Activated CD8-positive, alpha-beta memory T cell treated with anti-CD3 and anti-CD28 coated beads, Interleukin-2, amount 10 ng/mL, durations not matched to agents 7 days and 5 days (primary cell): ENCODE measurements at regions not wholly inside any gene's neighbourhood (a gene's known extent, or its start where the extent isn't known, plus 50 kb on each side); places are given as distances from the start of the nearest gene placed in this dataset.

Experiments
- ATAC-seq: fragments of 150-1000 bp; cut with Tn5 transposase; one replicate; pipeline ENCODE4 v1.10.0; 2021; ENCODE audit warnings: moderate library complexity
- CTCF ChIA-PET: fragments of 350-600 bp; sonication (Branson Sonifier 250); formaldehyde crosslinking; loops from one replicate; lab custom pipeline; 2021; ENCODE audit warnings: antibody characterized with exemption; lab: Charles Lee
- DNase-seq: peaks from one replicate; pipeline ENCODE4 v3.0.0-alpha.2; 2020
- H3K27ac Mint-ChIP-seq: one replicate; pipeline ENCODE4 v1.8.0; 2021; ENCODE audit warnings: mild to moderate bottlenecking, mixed read lengths
- H3K27me3 Mint-ChIP-seq: one replicate; pipeline ENCODE4 v1.8.0; 2021; ENCODE audit warnings: mixed read lengths
- H3K36me3 Mint-ChIP-seq: one replicate; pipeline ENCODE4 v1.8.0; 2021; ENCODE audit warnings: mild to moderate bottlenecking, mixed read lengths
- H3K4me1 Mint-ChIP-seq: one replicate; pipeline ENCODE4 v1.8.0; 2021; ENCODE audit warnings: mixed read lengths
- H3K4me3 Mint-ChIP-seq: one replicate; pipeline ENCODE4 v1.8.0; 2021; ENCODE audit warnings: mild to moderate bottlenecking, moderate library complexity, mixed read lengths
- H3K9me3 Mint-ChIP-seq: one replicate; pipeline ENCODE4 v1.8.0; 2022; ENCODE audit warnings: low read depth, mixed read lengths

DNA sequence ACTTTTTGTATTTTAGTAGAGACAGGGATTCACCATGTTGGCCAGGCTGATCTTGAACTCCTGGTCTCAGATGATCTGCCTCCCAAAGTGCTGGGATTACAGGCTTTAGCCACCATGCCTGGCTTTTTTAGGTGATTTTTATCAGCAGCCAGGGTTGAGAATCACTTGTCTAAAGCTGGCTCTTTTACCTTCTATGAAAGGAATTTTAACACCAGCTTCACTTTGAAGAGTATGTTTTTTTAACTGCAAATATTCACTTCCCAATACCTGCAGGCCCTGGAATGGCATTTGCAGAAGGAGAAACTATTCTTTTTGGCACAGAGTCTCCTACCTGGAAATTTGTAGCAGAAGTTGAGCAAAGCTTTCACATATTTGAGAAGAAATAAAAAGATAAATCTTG lies 63.6 kb upstream of the NAA20 start:
- Mint-ChIP-seq H3K9me3 (no peaks in the 10 kb centered on the region), H3K27me3 (peaks cover 4% of the 10 kb centered on the region), H3K27ac (no peak overlapping the region), H3K36me3 (no peaks in the 10 kb centered on the region), H3K4me1 (peaks cover 6% of the 10 kb centered on the region), H3K4me3 (no peak overlapping the region)
- no peak for ATAC-seq
- no peak for DNase-seq
- CTCF ChIA-PET, result no interaction called here

DNA sequence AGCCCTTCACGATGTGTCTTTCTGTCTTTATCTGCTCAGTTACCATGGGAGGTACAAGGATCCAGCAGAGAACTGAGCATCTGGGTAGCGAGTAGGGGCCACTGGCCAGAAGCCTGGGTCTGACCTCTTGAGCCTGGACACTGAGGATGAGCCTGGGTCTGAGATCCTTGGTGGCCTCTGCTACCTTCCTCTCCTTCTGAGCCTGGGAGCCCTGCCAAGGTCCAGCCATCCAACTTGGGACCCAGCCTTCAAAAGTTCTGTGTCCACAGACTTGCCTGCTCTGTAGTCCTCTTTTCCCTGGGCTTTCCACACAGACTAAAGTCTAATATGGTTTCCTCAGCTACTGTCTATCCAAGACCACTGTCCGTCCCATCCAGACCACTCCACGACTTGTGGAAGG lies 60.2 kb upstream of the NAA20 start:
- ATAC-seq, result no peak
- CTCF ChIA-PET, result no interaction called here

DNA sequence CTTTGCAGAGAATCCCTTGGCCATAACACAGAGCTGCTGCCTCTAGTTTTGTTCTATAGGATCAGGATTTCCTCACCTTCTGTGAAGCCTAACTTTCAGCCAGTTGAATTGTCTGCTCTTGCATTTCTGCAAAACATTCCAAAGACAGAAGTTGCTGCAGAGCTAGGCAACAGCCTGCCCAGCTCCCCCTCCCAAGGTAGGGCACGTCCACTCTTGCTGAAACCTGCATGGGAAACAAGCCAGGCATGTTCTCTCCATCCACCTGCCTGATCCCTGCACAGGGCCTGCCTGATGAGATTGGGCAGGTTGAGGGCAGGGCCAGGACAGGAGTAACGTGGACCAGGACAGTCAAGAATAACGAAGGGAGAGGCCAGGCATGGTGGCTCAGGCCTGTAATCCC lies 58.9 kb upstream of the NAA20 start:
- ATAC-seq (no peak), DNase-seq (no peak)
- no peak overlapping the region for H3K27ac Mint-ChIP-seq
- CTCF ChIA-PET, result no interaction called here
- H3K4me1 Mint-ChIP-seq, result no peaks in the 10 kb centered on the region
- H3K36me3 Mint-ChIP-seq, result no peaks in the 10 kb centered on the region
- H3K9me3 Mint-ChIP-seq, result no peaks in the 10 kb centered on the region
- H3K27me3 Mint-ChIP-seq, result no peaks in the 10 kb centered on the region
- H3K4me3 Mint-ChIP-seq, result no peak overlapping the region

More for the DNA sequence above, 60.2 kb upstream of the NAA20 start:
- no peaks in the 10 kb centered on the region for H3K27me3 Mint-ChIP-seq
- DNase-seq, result no peak
- H3K9me3 Mint-ChIP-seq, result no peaks in the 10 kb centered on the region
- no peak overlapping the region for H3K27ac Mint-ChIP-seq
- no peaks in the 10 kb centered on the region for H3K36me3 Mint-ChIP-seq
- no peak overlapping the region for H3K4me3 Mint-ChIP-seq
- H3K4me1 Mint-ChIP-seq, result peaks cover 6% of the 10 kb centered on the region

DNA sequence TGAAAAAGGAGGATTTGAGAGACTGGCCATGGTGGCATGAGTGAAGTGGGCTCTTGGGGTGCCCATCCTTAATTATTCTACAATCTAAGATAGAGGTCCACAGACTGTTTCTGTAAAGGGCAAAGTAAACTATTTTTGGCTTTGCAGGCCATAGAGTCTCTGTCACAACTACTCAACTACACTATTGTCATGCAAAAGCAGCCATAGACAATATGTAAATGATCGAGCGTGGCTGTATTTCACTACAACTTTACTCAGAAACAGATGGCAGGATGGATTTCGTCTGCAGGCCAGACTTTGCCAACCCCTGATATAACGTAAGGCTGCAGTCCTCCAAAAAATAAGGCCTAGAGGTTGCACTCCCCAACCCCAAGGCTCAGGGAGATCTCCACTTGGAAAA lies 58.2 kb upstream of the NAA20 start:
- no peaks in the 10 kb centered on the region for H3K9me3 Mint-ChIP-seq
- H3K36me3 Mint-ChIP-seq, result no peaks in the 10 kb centered on the region
- no peaks in the 10 kb centered on the region for H3K4me1 Mint-ChIP-seq
- H3K27ac Mint-ChIP-seq, result no peak overlapping the region
- CTCF ChIA-PET, result no interaction called here
- no peak overlapping the region for H3K4me3 Mint-ChIP-seq
- DNase-seq (no peak), ATAC-seq (no peak)
- no peaks in the 10 kb centered on the region for H3K27me3 Mint-ChIP-seq

DNA sequence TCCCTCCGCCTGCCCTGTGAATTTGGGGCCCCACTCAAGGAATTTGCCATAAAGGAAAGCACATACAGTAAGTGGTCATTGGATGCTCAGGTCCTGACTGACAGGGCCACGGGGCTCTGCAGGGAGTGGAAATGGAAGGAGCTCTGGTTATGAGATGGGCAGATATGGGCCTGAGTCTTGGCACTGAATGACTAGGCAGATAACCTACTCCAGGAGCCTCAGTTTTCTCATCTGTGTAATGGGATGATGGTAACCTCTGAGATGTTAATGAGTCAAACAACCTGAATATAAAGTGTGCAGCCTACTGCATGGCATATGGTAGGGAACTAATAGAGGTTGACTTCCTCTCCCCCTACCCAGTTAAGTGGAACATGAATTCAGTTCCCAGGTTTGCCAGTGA lies 56.4 kb upstream of the NAA20 start:
- H3K27me3 Mint-ChIP-seq, result no peaks in the 10 kb centered on the region
- no peak for DNase-seq
- CTCF ChIA-PET, result no interaction called here
- no peaks in the 10 kb centered on the region for H3K4me1 Mint-ChIP-seq
- no peak overlapping the region for H3K27ac Mint-ChIP-seq
- no peak overlapping the region for H3K4me3 Mint-ChIP-seq
- H3K36me3 Mint-ChIP-seq, result no peaks in the 10 kb centered on the region
- ATAC-seq, result no peak
- no peaks in the 10 kb centered on the region for H3K9me3 Mint-ChIP-seq

DNA sequence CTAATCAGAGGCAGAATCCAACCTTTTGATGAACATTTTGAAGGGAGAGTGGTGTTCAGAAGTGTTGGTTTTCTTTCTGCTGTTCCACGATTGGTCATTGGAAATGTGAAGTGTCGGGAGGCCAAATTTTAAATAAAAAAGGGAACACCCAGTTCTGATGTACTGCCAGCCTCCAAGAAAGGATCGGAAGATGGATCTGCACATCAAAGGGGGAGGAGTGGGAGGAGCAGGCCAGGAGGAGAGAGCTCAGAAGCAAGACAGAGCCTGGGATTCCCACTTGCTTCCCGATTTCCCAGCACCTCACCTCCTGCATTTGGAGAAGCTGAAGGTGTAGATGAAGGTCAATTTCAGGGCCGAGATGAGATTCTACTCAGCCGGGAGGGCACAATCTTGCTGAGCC lies 55.9 kb upstream of the NAA20 start:
- Mint-ChIP-seq H3K27ac (no peak overlapping the region), H3K9me3 (no peaks in the 10 kb centered on the region), H3K4me1 (no peaks in the 10 kb centered on the region), H3K27me3 (no peaks in the 10 kb centered on the region), H3K4me3 (no peak overlapping the region), H3K36me3 (no peaks in the 10 kb centered on the region)
- CTCF ChIA-PET, result no interaction called here
- no peak for DNase-seq
- ATAC-seq, result no peak

DNA sequence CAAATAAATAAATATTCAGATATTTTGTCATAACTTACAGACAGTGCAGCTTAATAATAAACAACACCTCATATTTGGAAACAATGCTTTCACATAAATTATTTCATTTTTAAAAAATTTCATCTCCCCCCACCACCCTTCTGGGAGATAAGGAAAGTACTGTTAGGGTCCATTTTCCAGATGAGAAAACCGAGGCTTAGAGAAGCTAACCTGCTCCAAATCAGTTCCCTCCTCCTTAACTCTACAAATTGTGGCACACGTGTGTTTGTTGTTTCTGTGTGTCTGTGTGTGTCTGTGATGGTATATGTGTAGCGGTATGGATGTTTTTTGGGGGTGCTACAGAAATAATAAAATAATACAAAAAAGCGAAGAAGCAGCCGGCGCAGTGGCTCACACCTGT lies 54.2 kb upstream of the NAA20 start:
- no peak for ATAC-seq
- no peaks in the 10 kb centered on the region for H3K27me3 Mint-ChIP-seq
- CTCF ChIA-PET, result no interaction called here

DNA sequence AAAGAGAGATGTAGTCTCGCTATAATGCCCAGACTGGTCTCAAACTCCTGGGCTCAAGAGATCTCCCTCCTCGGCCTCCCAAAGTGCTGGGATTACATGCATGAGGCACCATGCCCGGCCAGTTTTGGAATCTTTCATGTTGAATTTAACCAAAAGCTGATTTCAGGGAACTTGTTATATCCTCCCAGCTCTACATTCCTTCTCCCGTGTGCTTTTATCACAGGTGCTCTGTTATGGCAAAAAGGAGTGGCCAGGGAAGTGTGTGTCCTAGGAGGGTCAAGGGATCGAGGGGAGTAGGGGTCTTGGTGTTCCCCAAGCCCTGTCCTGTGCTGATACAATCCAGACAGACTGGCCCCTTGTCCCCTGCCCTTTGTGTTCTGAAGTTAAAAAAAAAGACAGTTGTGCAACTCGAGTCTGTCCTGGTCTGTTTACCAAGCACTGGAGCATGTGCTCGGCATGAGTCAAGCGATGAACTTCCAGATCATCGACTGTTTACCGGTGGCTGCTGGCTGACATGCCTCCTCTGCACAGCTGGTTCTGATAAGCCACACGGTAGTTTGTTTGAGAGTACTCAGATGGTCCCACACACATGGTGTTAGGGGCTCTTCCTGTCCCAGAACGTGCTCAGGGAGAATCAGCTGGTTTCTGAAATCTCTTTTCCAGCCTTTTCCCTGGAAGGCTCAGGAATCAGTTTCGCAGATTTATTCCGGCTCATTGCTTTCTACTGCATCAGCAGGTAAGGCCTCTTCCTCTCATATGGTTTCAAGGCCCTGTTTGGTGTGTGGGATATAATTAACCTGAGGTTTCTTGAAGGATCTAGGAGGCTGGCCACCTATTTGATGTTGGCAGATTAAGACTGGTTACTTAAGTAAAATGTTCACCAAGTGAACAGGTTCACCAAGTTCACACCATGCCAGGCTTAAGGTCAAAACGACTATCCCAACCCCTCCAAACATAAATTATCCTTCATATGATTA lies 52.6 kb upstream of the NAA20 start:
- Mint-ChIP-seq H3K4me1 (peaks cover 6% of the 10 kb centered on the region), H3K36me3 (no peaks in the 10 kb centered on the region), H3K9me3 (no peaks in the 10 kb centered on the region), H3K4me3 (no peak overlapping the region), H3K27ac (no peak overlapping the region), H3K27me3 (no peaks in the 10 kb centered on the region)
- no peak for DNase-seq
- CTCF ChIA-PET, result no interaction called here
- no peak for ATAC-seq

More for the DNA sequence above, 54.2 kb upstream of the NAA20 start:
- H3K27ac Mint-ChIP-seq, result no peak overlapping the region
- DNase-seq, result no peak
- H3K4me1 Mint-ChIP-seq, result no peaks in the 10 kb centered on the region
- H3K36me3 Mint-ChIP-seq, result no peaks in the 10 kb centered on the region
- H3K9me3 Mint-ChIP-seq, result no peaks in the 10 kb centered on the region
- no peak overlapping the region for H3K4me3 Mint-ChIP-seq

DNA sequence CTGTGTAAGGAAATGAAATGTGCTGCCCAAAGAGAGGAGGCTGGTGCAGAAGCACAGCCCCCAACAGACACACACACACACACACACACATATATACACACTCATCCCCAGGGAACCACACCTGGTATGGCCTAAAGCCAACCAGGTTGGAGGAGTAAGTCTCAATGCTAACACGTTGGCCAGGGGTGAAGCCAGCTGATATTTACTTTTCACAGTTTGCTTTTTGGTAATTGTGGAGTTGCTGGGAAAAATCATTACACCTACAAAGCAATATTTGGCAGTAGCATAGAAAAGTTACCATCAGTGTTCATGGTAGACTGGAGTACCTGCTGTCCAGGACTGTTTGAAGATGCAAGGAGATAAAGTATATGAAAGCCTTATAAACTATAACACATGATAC lies 50.3 kb upstream of the NAA20 start:
- peaks cover 6% of the 10 kb centered on the region for H3K4me1 Mint-ChIP-seq
- H3K27ac Mint-ChIP-seq, result no peak overlapping the region
- CTCF ChIA-PET, result no interaction called here
- H3K4me3 Mint-ChIP-seq, result no peak overlapping the region
- H3K9me3 Mint-ChIP-seq, result no peaks in the 10 kb centered on the region
- ATAC-seq (no peak), DNase-seq (no peak)
- H3K36me3 Mint-ChIP-seq, result no peaks in the 10 kb centered on the region
- H3K27me3 Mint-ChIP-seq, result peaks cover 3% of the 10 kb centered on the region
